DMS153 treated with DMSO at 0.1 percent for 48 hours (cell line): ENCODE measurements at regions not wholly inside any gene's neighbourhood (a gene's known extent, or its start where the extent isn't known, plus 50 kb on each side); places are given as distances from the start of the nearest gene placed in this dataset.

Experiments used
- DNase-seq: peaks from one replicate; lab custom pipeline; 2025; ENCODE audit not compliant: unreplicated experiment; lab: John Stamatoyannopoulos, UW

DNA sequence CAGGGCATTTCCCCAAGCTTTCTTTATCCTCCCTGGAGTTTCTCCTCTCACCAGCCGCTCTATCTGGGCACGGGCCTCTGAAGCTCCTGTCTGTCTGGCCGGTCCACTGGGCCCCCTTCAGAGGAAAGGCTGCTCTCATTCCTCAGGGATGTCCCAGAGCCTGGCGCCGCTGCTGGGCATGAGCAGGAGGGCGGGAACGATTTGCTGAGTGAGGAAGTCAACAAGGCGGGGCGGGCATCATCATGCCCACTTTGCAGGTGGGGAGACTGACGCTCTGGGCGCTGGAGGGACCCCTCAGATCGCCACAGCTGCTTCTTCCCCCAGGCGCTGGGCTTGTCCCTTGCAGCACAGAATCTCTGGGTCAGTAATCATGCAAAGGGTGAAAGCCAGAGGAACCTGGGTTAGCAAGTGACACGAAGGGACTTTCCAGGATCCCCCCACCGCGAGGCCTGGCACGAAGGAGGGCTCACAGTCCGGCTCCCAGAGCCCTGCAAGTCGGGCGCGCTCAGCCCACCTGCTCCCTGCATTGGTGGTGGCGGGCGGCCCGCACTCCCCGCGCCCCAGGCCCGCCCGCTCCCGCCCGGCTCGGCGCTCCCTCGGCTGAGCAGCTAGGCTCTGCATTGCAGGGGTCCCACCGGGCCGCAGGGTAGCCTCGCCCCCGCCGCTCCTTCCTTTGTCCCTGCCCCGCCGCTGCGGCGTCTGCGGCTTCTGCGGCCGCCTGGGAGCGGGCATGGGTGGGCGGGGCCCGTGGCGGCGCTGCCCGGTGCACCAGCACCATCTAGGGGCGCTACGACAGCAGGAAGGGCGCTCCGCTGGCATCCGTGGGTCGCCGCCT lies 157.8 kb downstream of the CYRIA start:
- DNase-seq, result peak; percentile 3

- DNase-seq, result peak; percentile 44
Measured at GRCh38 chr2:16506366-16506765, 159.3 kb downstream of the CYRIA start.

DNA sequence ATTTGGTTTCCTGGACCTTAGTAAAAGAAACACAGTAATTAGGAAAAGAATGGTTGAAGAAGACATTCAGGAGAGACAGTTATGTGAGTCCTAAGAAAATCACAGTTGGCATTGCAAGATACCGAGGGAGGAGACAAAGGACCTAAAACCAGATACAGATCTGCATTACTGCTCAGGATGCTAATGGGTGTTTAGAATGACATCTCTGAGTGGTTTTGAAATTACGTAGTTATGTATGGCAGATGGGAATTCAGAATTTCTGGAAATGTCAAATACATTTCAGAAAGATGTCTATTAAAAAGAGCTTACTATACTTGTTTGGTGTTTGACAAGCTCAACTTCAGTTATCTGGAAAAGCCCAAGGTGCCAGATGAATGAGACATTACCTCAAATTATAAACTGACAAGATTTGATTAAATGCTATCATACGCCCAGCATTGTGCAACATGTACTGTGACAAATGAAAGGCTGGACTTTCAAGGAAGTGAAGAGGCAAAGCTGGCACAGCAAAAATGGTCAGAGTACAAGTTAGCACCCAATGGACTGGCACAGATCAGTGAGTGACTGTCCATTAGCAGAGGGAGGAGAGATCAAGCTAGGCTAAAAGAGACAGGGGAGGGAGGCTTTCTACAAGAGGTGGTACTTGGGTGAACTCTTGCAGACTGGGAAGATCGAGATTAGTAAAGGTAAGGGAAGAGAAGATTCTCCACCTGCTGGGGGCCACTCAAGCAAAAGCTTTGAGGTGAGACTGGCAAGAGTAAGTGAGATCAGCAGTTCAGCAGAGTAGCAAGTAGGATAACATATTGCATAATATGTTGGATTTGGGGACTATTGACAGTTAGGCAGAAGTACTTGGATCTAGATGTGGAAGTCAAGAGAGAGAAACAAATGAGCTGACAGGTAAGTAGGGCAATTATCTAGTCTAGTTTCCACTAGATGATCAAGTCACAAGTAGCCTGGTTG lies 168.9 kb downstream of the CYRIA start:
- DNase-seq, result no peak

DNA sequence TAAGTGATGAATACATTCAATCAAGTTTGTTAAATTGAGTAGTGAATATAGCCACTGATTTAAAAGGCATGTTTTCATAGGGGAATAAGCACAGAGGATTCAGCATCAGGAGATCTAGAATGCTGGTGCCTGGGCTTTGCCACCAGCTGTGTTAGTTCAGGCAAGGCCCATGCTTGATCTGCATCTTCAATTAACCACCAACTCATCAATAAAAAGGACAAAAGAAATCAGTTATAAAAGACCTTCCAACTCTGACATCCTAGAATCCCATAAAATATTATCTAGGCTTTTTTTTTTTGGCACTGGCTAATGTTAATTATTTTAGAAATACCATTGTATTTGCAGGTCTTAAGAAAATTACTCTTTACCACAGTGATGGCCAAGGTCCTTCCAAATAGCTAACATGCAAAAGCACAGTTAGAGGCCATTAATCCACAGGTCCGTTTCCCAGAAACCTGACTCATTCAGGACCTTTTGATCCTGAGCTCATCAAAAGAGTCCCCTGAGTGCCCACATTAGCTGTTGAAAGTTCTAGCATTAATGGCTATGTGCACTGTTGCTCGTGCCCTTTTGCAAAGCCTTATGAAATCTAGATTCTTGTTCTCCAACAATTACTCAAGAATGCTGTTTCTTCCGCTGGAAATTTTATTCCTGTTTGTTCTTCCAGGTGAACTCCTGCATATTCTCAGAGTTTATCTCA lies 170.0 kb downstream of the CYRIA start:
- DNase-seq, result no peak

DNA sequence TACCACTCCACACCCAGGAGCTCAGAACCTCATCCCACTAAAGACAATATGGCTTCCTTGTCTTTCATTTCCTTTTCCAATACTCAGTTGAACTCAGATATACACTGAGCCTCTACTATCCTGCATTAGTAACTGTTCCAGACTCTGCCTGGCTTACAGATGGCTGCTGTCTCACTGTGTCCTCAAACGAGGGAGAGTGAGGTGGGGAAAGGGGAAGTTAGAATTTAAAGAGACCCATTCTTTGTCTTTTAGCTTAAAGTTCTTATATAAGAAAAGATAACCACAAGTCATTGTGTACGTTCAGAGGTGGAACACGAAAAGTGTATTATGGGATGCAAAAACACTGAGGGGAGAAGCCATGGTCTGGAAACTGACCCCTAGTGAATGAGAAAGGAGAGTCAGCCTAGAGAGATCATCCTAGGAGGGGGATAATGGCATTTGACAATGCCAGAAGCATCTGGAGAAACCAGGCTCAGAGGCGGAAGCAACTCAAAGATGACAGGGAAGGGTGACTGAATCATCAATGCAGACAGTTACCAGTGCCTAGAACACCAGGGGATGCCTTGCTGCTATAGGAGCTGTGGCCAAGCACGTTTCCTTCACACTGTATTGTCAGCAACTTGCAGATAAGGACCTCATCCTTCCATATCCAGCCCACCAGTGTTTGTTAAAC lies 170.7 kb downstream of the CYRIA start:
- no peak for DNase-seq

DNA sequence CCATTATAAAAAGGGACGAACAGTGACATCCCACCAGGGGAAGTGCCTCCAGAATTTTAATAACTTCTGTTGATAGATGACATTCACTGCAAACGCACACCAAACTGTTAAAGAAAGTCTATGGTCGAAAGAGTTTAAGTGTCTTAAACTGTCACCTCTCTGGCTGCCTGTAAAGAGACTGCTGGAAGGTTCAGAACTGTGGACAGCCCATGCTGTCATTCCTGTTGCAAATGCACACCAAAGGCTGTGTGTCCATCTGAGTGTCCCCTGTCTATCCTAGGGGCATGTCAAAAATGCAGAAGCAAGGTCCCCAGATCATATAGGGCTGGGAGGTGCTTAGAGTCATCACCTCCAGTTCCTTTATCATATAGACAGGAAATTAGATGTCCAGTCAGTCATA lies 171.8 kb downstream of the CYRIA start:
- no peak for DNase-seq

GRCh38 chr2:16487686-16488085 lies 177.9 kb downstream of the CYRIA start:
- DNase-seq, result no peak

- no peak for DNase-seq
Measured at GRCh38 chr2:16485251-16485650, 180.4 kb downstream of the CYRIA start.

- no peak for DNase-seq
Measured at GRCh38 chr2:16482460-16482859, 183.2 kb downstream of the CYRIA start.

GRCh38 chr2:16481351-16481750 lies 184.3 kb downstream of the CYRIA start:
- no peak for DNase-seq

GRCh38 chr2:16479721-16480120 lies 185.9 kb downstream of the CYRIA start:
- DNase-seq, result no peak

- no peak for DNase-seq
Measured at GRCh38 chr2:16478434-16479210, 187.0 kb downstream of the CYRIA start.

DNA sequence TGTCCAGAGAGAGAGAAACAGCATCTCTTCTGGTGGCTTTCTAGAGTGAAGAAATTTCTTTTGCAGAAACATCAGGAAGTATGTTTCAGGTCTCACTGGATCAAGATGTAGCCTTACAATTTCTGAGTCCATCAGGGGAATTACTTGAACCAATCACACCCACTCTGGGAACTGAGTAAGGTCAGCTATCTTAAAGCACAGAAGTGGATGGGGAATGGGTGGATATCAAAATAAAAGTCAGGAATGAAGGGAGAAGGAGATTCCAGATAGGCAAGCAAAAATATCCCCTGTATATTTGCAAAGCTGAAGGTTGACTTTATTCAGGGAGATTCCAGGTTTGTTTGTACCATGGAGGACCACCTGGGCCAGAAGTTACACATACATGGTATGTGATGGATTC lies 188.0 kb downstream of the CYRIA start:
- DNase-seq, result no peak

- DNase-seq, result no peak
Measured at GRCh38 chr2:16476866-16477265, 188.8 kb downstream of the CYRIA start.

GRCh38 chr2:16475986-16476567 lies 189.6 kb downstream of the CYRIA start:
- DNase-seq, result no peak

DNA sequence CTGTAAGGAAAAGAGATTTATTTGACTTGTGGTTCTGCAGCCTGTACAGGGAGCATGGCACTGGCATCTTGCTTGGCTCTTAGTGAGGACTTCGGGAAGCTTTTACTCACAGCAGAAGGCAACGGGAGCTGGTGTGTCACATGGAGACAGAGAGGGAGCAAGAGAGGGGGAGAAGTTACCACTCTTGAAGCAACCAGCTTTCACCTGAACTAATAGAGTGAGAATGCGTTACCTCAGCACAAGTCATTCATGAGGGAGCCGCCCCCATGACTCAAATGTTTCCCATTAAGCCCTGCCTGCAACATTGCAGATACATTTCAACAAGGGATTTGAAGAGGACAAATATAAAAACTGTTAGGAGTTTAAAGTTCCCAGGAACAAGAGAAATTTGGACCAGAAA lies 190.0 kb downstream of the CYRIA start:
- no peak for DNase-seq

- DNase-seq, result no peak
Measured at GRCh38 chr2:16473575-16473974, 192.1 kb downstream of the CYRIA start.

DNA sequence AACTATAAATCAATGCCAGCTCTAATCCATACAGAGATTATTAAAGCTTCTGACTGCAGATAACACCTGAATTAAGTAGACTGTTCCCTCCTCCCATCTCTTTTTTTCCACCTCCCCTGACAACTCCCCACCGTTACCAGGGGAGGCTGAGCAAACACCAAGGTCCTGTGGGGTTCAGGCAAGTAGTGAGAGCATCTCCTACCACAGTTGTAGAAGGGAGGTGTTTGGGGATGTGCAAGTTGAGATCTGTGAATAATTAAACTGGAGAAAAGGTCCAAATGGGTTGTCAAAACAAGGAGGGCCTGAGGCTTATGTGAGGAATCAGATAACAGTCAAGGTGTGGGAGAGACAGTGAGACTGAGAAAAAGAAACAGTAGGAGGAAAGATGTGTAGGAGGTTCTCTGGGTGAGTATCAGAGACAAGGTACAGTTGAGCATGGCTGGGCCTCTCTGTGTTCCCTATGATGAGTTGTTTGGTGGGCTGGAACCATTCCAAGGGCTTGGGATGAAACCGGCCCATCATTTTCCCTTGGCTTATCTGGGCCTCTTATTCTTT lies 194.6 kb downstream of the CYRIA start:
- DNase-seq, result no peak

DNA sequence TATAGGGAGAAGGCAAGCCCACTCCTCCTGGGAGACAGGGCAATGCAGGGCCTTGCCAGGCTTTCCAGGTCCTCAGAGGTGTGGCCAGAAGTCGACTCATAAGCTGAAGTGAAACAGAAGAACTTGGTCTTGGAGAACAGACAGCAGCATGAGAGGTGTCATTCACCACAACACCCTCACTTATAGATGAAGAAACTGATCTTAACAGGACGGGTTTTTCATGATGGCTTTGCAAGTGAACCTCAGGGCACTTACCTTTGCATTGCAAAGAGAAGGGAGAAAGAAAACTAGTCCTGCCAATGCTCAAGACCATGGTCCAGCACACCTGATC lies 198.8 kb downstream of the CYRIA start:
- DNase-seq, result no peak
